Urothelium cell line (cell line): ENCODE measurements at regions not wholly inside any gene's neighbourhood (a gene's known extent, or its start where the extent isn't known, plus 50 kb on each side); places are given as distances from the start of the nearest gene placed in this dataset.
A peak's percentile ranks its signal among the peaks of the same experiment; 100 is the strongest.

ENCODE experiments used
- DNase-seq: peaks from one replicate; pipeline ENCODE4 v3.0.0; 2011; ENCODE audit warnings: low spot score, mixed read lengths
- FAIRE-seq: peaks from 2 replicates; lab custom pipeline; 2011; peaks lifted over from hg19 to GRCh38; lab: Jason Lieb, UNC

- FAIRE-seq = no peak
- DNase-seq = no peak
Measured at GRCh38 chr2:81276595-81276994, 972.0 kb upstream of the LRRTM1 start.

GRCh38 chr2:81266106-81266505, 961.6 kb upstream of the LRRTM1 start:
- DNase-seq (no peak), FAIRE-seq (no peak)

GRCh38 chr2:81263989-81264388, 959.4 kb upstream of the LRRTM1 start:
- FAIRE-seq = no peak

GRCh38 chr2:81260320-81260719, 955.8 kb upstream of the LRRTM1 start:
- DNase-seq (no peak), FAIRE-seq (no peak)

More at GRCh38 chr2:81263989-81264388, 959.4 kb upstream of the LRRTM1 start:
- DNase-seq = no peak

- DNase-seq = no peak
- peak; percentile 30 for FAIRE-seq
Measured at GRCh38 chr2:81250270-81250669, 945.7 kb upstream of the LRRTM1 start.

GRCh38 chr2:81249152-81249551, 944.6 kb upstream of the LRRTM1 start:
- FAIRE-seq (no peak), DNase-seq (no peak)

GRCh38 chr2:81247648-81248047, 943.1 kb upstream of the LRRTM1 start:
- no peak for DNase-seq
- no peak for FAIRE-seq

- DNase-seq (no peak), FAIRE-seq (no peak)
Measured at GRCh38 chr2:81242501-81242900, 937.9 kb upstream of the LRRTM1 start.

- DNase-seq (no peak), FAIRE-seq (no peak)
Measured at GRCh38 chr2:81238462-81238861, 933.9 kb upstream of the LRRTM1 start.

GRCh38 chr2:81235601-81236000, 931.0 kb upstream of the LRRTM1 start:
- FAIRE-seq = no peak

GRCh38 chr2:81234711-81235110, 930.2 kb upstream of the LRRTM1 start:
- DNase-seq = no peak
- no peak for FAIRE-seq

More at GRCh38 chr2:81235601-81236000, 931.0 kb upstream of the LRRTM1 start:
- DNase-seq = no peak

- FAIRE-seq = no peak
- DNase-seq = no peak
Measured at GRCh38 chr2:81225756-81226155, 921.2 kb upstream of the LRRTM1 start.

- DNase-seq = no peak
Measured at GRCh38 chr2:81213598-81213997, 909.0 kb upstream of the LRRTM1 start.

GRCh38 chr2:81206216-81206615, 901.7 kb upstream of the LRRTM1 start:
- FAIRE-seq (no peak), DNase-seq (no peak)

More at GRCh38 chr2:81213598-81213997, 909.0 kb upstream of the LRRTM1 start:
- no peak for FAIRE-seq

- FAIRE-seq (peak; percentile 23), DNase-seq (no peak)
Measured at GRCh38 chr2:81196933-81197628, 892.5 kb upstream of the LRRTM1 start.

- FAIRE-seq (no peak), DNase-seq (no peak)
Measured at GRCh38 chr2:81196383-81196851, 891.9 kb upstream of the LRRTM1 start.

- DNase-seq = no peak
- no peak for FAIRE-seq
Measured at GRCh38 chr2:81195774-81196382, 891.3 kb upstream of the LRRTM1 start.

- FAIRE-seq (no peak), DNase-seq (no peak)
Measured at GRCh38 chr2:81195017-81195773, 890.6 kb upstream of the LRRTM1 start.

- FAIRE-seq (peak; percentile 82), DNase-seq (no peak)
Measured at GRCh38 chr2:81194581-81194980, 890.0 kb upstream of the LRRTM1 start.

GRCh38 chr2:81194176-81194575, 889.6 kb upstream of the LRRTM1 start:
- FAIRE-seq (no peak), DNase-seq (no peak)

- no peak for FAIRE-seq
Measured at GRCh38 chr2:81181845-81182244, 877.3 kb upstream of the LRRTM1 start.

GRCh38 chr2:81171447-81171846, 866.9 kb upstream of the LRRTM1 start:
- FAIRE-seq (no peak), DNase-seq (no peak)

More at GRCh38 chr2:81181845-81182244, 877.3 kb upstream of the LRRTM1 start:
- DNase-seq = no peak
